NCI-H226 (cell line): ENCODE measurements at regions not wholly inside any gene's neighbourhood (a gene's known extent, or its start where the extent isn't known, plus 50 kb on each side); places are given as distances from the start of the nearest gene placed in this dataset.

ENCODE experiments used
- DNase-seq: peaks from one replicate; pipeline ENCODE4 v3.0.0-alpha.2; 2015

- no peak for DNase-seq
Observed at GRCh38 chr21:41689289-41689583, 77.6 kb downstream of the RIPK4 start.

DNA sequence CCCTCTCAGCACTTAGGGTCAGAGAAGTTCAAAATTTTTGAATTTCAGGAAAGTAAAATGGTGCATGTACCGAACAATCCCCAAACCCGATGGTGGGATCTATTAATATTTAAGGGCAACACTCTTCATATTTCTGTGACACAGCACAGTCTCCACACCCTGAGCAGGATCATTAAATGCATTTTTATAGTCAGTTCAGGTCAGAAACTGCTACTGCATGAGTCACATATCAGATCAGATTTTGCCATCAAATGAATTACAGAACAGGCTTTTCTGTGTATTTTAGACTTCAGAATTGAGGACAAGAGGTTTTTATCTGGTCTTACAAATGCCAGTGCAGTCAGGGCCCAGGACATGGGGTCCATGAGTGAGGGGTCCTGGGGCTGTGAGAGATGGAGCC, 79.2 kb downstream of the RIPK4 start:
- DNase-seq, result no peak

GRCh38 chr21:41686664-41687063, 80.2 kb downstream of the RIPK4 start:
- no peak for DNase-seq

DNA sequence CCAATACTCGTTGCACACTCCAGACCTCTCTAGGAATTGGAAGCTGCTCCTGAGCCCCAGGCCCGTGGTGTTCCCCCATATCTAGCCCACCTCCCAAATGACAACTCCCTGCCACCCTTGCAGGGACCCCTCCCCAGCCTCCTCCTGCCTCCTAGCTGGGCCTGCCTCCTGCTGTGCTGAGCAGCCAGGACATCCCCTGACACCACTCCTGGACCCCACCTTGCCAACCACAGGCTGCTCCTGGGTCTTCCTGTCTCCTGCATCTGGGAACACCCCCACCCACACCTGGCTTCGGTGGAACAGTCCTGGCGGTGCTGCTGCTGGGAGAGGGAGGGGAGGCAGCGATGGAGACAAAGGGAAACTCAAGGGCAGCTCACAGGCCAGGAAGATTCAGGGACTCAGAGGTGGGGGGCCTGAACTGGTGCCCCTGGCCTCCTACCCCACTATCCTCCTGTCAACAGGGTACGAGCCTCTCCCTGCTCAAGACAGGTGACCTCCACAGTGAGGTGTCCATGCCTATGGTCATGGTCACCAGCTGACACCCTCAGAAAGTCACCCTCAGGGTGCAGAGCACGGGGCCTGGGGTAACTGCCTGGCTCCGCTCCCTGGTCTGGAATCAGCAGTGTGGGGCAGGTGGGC, 81.2 kb downstream of the RIPK4 start:
- DNase-seq, result no peak

GRCh38 chr21:41684381-41685245, 82.2 kb downstream of the RIPK4 start:
- DNase-seq, result peak; percentile 82

DNA sequence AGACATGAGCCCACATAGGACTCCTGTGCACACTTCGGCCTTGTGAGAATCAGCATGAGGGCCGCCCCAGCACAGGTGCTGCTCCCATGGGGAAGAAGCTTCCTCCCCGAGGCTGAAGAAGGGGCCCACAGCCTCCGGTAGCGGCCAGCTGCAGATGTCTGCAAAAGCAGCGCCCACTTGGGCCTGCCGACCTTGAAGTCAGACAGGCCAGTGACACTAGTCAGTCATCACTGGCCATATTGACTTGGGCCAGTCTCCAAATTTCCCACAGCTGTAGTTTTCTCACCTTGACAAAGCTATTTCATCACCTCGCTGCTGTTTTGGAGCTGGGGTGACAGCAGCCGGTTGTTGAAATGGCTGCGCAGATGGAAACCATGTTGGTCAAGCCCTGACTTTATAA, 83.0 kb downstream of the RIPK4 start:
- DNase-seq, result no peak

DNA sequence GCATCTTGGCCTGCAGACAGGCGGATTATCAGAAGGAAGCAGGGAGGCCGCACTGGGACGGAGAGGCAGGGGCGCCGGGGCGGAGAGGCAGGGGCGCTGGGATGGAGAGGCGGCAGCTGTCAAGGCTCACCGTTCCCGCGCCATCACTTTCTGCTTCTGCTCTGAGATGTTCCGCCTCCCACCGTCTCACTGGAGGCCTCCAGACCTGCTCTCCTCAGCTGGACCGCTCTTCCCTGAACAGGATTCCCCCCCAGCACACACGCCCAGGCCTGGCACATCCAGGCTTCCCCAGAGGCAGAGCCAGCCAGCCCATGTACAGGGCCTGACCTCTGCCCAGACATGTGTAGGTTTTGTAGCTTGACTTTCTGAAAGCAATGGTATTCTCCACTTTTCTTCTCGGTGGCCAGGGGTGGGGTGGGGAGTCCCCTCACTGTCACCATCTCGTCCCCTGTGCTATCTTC, 84.1 kb downstream of the RIPK4 start:
- no peak for DNase-seq

- DNase-seq, result no peak
Observed at GRCh38 chr21:41681939-41682718, 84.7 kb downstream of the RIPK4 start.

DNA sequence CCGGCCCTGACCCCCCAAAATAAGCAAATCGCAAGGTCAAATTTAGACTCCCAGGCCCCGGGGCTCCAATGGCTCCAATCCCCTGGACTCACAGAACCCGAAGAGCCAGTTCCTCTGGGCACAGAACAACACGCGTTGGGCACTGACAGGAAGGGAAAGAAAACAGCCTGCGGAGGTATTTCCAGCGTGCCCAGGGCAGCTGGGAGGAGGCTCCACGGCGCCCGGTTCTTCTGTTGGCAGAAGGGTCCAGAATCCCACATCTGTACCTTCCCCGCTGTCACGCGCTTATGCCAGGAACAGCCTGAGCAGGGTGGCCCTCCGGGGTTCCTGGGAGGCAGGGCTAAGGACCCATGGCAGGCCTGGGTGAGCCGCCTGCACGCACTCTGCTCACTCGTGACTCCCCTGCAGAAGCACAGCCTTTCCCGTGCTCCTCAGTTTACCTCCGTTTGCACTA, 85.5 kb downstream of the RIPK4 start:
- no peak for DNase-seq

DNA sequence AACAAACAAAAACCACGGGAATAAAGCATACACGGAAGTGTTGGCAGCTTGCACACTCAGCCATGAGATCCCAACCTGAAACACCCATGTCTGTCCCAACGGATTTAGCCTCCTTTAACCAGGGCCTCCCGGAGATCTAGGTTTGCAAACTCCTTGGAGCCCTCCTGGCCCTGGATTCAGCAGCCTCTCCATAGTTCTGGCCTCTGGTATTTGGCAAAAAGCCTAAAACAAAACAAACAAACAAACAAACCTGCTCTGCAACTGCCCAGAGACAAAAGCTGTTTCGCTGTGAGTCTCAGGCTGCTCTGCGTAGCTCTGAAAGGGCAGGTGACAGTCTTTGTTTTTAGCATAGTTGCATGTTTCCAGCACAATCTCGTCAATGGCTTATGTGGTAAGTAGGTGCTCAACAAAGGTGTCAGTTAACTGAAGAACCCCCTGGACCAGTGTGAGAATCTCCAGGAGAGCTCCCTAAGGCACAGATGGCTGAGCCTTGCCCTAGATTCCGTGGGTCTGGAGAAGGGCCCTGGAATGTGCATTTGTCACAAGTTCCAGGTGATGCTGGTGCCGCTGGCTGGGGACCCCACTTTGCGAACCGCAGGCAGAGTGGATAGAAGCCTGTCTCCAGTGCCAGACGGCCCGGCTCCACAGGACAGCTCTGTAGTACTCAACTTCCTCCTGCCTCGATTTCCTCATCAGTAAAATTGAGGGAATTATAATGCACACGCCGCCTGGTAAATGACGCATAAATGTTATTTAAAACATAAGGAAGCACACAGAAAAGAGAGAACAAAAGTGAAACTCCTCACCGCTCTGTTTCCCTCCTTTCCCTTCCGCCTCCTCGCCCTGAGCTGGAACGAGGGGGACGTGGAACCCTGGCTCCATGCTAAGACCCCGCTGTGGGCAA, 86.2 kb downstream of the RIPK4 start:
- no peak for DNase-seq

DNA sequence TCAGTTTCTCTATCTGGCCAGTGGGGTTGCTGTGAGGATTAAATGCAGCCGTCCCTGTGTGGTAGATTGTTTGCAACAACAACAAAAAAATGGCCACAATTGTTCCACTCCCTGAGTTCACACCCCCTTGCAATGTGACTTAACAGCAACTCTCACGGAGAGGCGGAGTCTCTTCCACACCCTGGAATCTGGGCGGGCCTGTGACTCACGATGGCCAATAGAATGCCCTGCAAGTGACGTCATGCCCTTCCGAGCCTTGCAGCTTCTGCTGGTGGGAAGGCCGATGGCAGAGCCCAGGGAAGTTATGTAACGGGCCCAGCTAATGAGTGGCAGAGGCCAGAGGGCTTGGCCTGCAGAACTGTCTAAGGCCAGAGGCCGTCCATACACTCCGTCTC, 87.9 kb downstream of the RIPK4 start:
- peak; percentile 99 for DNase-seq

DNA sequence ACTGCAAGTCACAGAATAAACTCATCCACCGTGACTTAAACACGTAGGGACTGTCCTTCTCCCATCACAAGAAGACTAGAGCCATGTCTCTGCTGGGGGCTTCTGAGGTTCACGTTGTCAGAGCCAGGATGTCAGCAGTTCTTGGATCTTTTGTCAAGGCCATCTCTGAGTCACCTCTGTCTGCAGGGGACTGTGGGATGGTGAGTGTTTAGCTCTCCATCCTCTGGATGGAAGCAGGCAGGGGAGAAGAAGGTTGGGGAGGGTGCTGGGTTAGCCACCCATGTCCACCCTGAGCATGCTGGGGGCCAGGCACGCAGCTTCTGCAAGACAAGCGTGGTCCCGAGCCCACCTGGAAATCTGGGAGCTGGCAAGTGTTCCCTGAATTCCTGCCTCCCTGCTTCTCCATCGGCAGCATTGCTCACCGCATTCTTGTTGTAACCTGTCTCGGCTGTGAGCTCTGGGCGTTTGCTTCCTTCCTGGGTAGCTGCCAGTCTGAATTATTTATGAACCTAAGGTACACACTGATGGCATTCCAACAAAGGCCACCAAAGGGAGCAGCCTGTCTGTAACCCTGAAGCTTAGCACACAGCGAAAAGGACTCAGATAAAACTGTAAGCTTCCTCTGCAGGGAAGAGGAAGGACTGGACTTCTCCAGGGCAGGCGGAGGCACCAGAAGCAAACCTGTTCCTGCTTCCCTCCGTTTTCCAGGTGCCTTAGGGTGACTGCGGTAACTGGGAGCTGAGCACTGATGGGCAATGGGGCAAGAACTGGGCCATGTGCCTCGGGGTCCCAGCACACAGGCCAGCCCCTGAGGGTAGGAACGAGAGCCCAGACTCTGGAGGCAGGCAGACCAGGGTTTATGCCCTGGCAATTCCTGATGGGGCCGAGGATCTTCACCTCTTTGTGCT, 88.6 kb downstream of the RIPK4 start:
- DNase-seq, result peak; percentile 65

DNA sequence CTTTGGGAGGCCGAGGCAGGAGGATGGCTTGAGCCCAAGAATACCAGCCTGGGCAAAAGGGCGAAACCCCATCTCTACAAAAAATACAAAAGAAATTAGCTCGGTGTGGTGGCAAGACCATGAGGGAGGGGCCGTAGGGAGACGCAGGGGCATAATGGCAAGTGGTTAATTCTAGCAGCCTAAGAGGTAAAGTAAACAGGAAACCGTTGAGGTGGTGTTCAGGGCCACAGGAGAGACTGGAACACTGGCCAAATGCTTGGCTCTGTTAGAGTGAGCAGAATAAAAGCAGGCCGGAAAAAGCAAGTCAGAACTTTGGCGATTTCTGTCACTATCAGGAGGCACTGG, 89.2 kb downstream of the RIPK4 start:
- no peak for DNase-seq

DNA sequence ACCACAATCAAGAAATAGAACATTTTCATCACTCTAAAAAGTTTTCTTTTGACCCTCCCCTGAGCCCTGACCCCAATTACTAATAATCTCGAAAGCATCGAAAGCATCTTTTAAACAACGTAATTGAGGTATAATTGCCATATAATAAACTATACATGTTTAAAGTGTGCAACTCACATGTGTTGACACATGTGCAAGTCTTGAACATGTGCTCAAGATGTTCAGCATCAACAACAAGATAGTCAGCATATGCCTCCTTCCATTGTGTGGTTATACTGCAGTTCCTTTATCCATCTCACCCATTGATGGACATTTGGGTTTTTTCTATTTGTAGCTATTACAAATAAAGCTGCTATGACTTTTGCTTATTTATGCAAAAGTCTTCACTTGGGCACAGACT, 90.7 kb downstream of the RIPK4 start:
- no peak for DNase-seq

DNA sequence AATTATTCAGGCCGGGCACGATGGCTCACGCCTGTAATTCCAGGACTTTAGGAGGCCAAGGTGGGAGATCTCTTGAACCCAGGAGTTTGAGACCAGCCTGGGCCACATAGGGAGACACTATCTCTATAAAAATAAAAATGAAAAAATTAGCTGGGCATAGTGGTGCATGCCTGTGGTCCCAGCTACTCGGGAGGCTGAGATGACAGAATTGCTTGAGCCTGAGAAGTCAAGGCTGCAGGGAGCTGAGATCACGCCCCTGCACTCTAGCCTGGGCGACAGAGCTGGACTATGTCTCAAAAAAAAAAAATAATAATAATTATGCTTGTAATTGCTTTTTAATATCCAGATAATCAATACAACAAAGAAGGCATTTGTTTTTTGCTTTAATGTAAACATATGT, 91.3 kb downstream of the RIPK4 start:
- no peak for DNase-seq

- no peak for DNase-seq
Observed at GRCh38 chr21:41674402-41674801, 92.5 kb downstream of the RIPK4 start.

DNA sequence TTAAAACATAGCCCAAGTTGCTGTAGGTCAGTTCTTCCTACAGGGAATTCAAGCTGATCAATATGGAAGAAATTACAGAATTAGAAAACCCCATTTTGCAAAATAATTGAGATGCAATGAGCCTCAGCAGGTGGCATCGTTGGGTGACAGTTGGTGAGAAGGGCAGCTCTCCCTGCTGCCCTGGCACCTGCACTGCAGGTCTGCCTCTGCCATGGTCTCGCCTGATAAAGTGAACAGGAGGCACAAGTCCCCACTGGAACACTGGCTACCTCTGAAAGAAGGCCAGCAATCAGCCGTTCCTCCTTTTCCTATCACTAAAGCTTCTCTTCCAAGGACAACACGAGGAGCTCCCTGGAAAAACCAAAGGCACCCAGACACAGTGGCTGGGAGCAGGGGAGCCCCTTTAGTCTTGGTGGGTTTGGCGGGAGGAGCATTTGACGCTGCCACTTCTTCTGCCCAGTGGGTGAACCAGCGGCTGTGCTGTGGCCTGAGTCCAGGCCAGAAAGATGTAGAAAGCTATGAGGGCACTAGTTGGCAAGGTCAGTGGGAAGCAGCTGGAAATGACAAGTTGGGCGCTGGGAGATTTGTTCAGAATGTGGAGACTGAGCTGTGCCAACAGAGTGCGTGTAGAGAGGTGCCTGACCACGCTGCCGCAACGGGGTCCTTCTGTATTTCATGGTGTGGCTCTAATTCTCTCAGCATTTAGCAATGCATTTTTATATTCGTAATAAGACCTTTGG, 93.1 kb downstream of the RIPK4 start:
- DNase-seq, result no peak

DNA sequence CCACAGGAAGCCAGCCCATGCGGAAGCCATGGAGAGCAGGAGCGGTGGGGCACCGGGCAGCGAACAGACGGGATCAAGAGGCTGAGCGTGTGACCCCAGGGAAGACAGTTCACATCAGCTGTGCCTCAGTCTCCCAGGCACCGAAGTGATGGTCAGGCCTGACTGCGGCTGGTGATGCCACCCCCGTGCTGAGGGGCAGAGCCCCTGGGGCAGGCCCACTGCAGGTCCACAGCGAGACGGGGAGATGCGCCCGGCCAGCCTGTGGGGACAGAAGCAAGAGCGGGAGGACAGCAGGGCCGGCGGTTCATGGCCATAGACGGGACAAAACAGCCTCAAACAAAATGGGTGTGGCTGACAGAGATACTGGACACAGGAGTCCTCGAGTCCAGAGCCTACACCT, 93.8 kb downstream of the RIPK4 start:
- DNase-seq, result no peak

DNA sequence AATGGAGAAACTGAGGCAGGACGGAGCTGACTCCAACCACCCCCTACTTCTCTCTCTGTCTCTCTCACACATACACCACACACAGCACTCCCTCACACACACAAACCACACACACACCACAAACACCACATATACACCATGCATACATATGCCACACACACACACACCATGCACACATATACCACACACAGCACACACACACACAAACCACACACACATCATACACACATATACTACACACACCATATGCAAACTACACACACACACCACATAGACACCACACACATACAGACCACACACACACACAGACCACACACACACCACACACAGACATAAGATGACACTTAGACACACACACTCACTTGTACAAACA, 94.3 kb downstream of the RIPK4 start:
- no peak for DNase-seq

DNA sequence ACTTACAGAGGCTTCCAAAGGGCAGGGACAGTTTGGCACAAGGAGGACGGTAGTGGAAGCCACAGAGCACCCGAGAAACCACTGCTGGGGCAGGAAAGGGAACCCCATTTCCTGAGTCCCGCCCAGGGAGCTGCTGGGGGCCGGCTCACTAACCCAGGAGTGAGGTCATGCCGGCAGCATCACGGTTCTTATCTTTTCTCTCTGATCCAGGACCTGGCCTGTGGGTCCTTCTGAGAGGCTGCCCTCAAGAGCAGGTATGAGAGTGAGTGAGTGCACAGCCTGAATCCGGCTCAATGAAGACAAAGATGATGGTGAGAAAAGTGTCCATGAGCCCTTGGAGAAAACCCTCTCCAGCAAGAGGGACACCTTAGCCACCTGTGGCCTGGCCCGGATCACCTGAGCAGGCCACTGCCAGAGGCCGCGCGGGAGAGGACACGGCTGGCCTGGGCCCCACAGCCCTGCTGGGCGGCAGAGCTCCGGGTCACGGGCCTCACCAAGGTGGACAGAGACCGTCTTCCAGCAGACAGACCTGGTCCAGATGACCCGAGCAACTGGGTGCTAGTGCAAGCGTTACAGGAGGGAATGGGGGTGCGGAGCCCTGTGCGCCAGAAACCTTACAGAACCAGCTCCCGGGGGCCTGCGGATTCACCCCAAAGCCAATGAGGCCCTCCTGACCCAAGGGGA, 94.9 kb downstream of the RIPK4 start:
- peak; percentile 51 for DNase-seq
